ENCODE measurements at regions not wholly inside any gene's neighbourhood (a gene's known extent, or its start where the extent isn't known, plus 50 kb on each side); places are given as distances from the start of the nearest gene placed in this dataset.

GRCh38 chr12:59186451-59186850 is 266.1 kb upstream of the LRIG3 start:
- no peaks in the 10 kb centered on the region for H3K4me1 ChIP-seq
- no peak overlapping the region for H3K4me3 ChIP-seq (ENCODE audit: low read depth, low read length)
- H3K27me3 ChIP-seq: no peaks in the 10 kb centered on the region
- H3K9me3 ChIP-seq: no peaks in the 10 kb centered on the region
- no peak for DNase-seq
- H3K36me3 ChIP-seq: no peaks in the 10 kb centered on the region
- no peak for TF ChIP-seq CTCF (IDR thresholded peaks at IDR 0.05; ENCODE audit: low read depth, low read length)

- no peak for DNase-seq
- no peaks in the 10 kb centered on the region for H3K9me3 ChIP-seq
- TF ChIP-seq CTCF (IDR thresholded peaks at IDR 0.05; ENCODE audit: low read depth, low read length): no peak
- H3K36me3 ChIP-seq: no peaks in the 10 kb centered on the region
- no peaks in the 10 kb centered on the region for H3K27me3 ChIP-seq
- H3K4me1 ChIP-seq: no peaks in the 10 kb centered on the region
- H3K4me3 ChIP-seq (ENCODE audit: low read depth, low read length): no peak overlapping the region
Observed at GRCh38 chr12:59185295-59185694, 265.0 kb upstream of the LRIG3 start.

DNA sequence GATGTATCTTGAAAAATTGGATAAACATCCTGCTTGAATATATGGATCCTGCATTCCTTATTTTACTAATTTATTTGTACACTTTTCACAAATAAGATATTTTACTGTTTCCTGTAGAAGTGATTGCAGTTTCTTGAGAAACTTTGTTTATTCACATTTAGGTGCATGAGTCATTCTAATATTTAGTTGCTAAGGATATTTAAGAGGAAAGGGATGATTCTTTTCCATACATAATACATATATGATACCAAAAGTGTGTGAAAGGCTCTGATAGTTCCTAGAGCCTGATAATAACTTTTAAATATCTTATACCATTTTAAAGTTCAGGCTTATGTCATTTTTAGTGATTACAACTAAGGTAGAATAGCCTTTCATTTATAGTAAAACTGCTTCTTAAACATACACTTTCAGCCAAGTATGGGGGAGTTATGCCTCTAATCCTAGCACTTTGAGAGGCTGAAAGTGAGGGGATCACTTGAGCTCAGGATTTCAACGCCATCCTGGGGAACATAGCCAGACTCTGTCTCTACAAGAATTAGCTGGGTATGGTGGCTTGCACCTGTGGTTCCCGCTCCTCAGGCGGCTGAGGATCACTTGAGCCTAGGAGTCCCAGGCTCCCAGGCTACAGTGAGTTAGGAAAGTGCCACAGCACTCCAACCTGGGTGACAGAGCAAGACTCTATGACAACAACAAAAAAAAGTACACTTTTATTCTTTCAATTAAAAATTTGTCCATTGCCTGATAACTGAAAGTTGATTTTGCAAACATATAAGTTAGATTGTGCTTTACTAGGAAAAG is 262.6 kb upstream of the LRIG3 start:
- TF ChIP-seq CTCF (IDR thresholded peaks at IDR 0.05; ENCODE audit: low read depth, low read length): no peak

GRCh38 chr12:59182191-59182590 is 261.9 kb upstream of the LRIG3 start:
- Histone ChIP-seq H3K4me3 (ENCODE audit: low read depth, low read length) (no peak overlapping the region), H3K27me3 (no peaks in the 10 kb centered on the region), H3K9me3 (no peaks in the 10 kb centered on the region), H3K4me1 (no peaks in the 10 kb centered on the region), H3K36me3 (no peaks in the 10 kb centered on the region)
- DNase-seq: no peak
- TF ChIP-seq CTCF (IDR thresholded peaks at IDR 0.05; ENCODE audit: low read depth, low read length): no peak

More for the DNA sequence above, 262.6 kb upstream of the LRIG3 start:
- no peak overlapping the region for H3K4me3 ChIP-seq (ENCODE audit: low read depth, low read length)
- no peaks in the 10 kb centered on the region for H3K36me3 ChIP-seq
- no peaks in the 10 kb centered on the region for H3K27me3 ChIP-seq
- H3K9me3 ChIP-seq: no peaks in the 10 kb centered on the region
- no peak for DNase-seq
- no peaks in the 10 kb centered on the region for H3K4me1 ChIP-seq

DNA sequence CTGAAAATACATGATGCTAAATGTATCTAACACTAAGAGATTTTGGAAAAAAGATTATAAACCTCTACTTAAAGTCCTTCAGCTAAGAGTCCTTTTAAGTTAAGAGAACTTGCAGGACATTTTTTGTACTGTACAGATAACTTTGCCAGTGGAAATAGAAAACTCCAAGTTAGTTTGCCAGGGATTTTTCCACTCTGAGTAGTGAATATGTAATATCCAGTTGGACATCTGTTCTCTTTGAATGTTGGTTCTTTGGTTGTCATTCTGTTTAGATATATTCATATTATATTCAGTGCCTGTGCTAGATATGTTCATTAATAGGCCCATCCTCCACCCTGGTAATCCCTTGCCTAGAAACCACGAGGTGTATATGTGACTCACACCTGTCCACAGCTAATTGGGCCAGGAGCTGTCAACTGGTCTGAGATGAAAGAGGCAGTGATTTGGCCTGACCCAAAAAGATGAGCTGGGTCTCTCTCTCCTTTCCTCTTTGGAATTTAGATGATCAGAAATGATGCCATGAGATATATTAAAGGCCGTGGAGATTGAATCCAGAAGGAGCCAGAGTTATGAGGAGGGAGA is 261.0 kb upstream of the LRIG3 start:
- Histone ChIP-seq H3K36me3 (no peaks in the 10 kb centered on the region), H3K4me3 (ENCODE audit: low read depth, low read length) (no peak overlapping the region), H3K27me3 (no peaks in the 10 kb centered on the region), H3K9me3 (no peaks in the 10 kb centered on the region), H3K4me1 (no peaks in the 10 kb centered on the region)
- no peak for DNase-seq
- no peak for TF ChIP-seq CTCF (IDR thresholded peaks at IDR 0.05; ENCODE audit: low read depth, low read length)

- H3K4me1 ChIP-seq: no peaks in the 10 kb centered on the region
- TF ChIP-seq CTCF (IDR thresholded peaks at IDR 0.05; ENCODE audit: low read depth, low read length): no peak
- no peak for DNase-seq
- no peaks in the 10 kb centered on the region for H3K27me3 ChIP-seq
- H3K9me3 ChIP-seq: no peaks in the 10 kb centered on the region
- no peak overlapping the region for H3K4me3 ChIP-seq (ENCODE audit: low read depth, low read length)
- no peaks in the 10 kb centered on the region for H3K36me3 ChIP-seq
Observed at GRCh38 chr12:59179231-59179630, 258.9 kb upstream of the LRIG3 start.

Measured in BE2C (cell line).